GM18861 (cell line): ENCODE measurements at regions not wholly inside any gene's neighbourhood (a gene's known extent, or its start where the extent isn't known, plus 50 kb on each side); places are given as distances from the start of the nearest gene placed in this dataset.

Experiments used
- ATAC-seq: cut with Tn5 transposase; IDR thresholded peaks from one replicate; pipeline ENCODE4 v1.9.1; 2021; ENCODE audit not compliant: unreplicated experiment

DNA sequence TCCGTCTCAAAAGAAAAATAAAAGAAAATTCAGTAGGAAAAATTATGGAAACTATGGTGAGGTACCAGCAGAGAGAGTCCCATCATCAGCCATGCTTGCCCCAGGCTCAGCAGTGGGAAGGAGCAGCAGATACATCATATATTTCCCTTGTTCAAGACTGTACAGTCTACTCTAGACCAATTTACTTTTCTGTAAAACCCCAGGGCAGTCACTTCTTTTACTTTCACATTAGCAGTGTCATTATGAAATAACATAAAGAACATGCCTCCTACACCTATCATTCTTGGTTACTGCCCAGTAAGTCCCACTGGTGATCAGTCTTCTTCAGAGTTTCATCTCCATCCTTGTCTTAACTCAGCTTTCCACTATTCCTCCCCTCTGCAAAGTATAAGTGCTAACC lies 1145.0 kb downstream of the MAT2B start:
- ATAC-seq: no peak

DNA sequence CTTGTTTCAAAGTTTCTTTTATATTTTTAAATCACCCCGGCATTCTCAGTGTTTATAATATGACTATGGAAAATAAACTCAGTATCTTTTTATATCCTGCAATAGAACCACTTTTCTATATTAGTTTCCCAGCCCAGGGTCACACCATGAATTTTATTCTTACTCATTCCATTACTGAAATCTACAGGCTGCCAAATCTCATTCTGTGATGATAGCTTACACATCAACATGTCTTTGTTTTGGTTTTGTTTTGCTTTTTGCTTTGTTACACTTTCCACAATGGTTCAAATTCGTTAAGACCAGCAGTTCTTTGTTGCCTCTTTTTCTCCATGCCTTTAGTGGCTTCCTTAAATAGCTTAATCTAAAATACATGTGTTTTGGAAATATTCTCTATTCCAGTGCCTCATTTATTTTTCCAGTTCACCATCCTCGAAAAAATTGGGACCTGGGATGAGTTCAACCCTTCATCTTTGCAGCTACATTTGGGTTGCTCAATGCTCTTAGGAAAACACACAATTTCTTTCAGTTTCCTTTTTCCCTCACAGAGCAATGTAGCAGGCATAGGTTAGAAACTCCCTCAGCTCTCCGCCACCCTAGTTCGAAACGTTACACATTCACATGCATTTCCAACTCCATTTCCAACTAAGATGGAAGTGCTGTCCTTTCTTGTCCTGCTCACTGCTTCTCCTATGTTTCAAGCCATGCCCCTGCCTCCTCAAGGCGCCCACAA lies 1146.3 kb downstream of the MAT2B start:
- no peak for ATAC-seq

DNA sequence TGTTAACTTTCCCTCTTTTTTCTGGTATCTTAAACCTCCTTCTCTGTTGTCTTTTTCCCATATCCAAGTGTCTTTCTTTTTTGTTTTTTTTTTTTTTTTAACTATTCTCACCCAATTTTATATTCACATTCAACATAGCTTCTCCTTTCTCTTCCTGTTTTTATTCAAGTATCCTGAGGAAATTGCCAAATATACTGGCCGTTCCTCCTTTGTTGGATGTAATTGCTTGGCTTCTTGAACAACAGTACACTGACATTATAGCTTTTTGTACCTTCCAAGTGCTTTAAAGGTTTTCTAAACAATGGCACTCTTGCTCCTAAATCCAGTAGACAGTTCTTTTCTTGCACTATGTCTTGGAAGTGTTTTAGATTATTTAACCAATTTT lies 1146.8 kb downstream of the MAT2B start:
- no peak for ATAC-seq

DNA sequence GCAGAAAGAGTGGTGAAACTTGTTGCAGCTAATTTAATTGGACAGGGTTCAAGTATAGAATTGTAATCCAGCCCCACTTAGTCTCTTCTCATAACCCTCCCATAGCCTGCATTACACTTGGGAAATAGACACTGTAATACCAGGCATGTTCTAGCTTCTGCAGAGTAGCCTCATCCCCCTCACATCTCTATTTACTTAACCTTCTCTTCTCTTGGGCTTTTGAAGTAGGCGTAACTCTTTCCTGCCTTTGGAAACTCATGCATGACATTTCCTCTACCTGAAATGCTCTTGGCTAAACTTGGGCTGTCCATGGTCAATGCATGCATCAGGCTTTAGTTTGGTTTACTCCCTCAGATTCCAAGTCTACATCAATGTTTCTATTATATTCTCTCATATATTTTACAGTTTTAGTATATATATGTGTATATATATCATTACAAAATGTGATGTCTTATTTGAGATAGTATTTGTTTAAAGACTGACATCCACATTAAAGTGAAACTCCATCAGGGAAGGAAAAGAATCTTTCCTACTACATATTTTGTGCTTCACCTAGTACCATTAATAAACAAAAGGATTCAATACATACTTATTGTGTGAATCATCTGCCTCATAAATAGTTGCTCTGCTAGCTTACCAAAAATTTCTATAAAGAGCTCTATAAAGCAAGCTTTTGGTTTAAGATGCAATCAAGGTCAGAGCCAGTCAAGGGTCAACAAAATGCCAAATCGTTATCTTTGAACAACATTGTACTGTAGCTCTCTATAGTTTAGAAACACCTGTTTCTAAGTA lies 1158.0 kb downstream of the MAT2B start:
- ATAC-seq: no peak

DNA sequence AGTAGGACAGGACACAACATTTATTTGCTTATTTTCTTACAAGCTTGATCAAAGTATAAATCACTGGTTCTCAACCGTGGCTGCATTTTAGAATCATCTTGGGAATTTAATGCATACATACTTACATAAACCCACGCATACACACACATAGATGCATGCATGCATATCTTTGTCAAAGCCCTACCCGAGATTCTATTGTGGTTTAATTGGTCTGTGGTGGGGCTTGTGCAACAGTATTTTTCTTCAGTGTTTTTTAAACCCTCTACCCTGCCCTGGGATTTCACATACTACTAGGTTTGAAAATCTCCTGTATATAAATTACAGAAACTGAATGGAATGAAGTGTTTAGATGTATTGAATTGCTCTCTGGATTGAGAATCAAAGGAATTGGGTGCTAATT lies 1166.2 kb downstream of the MAT2B start:
- ATAC-seq: no peak

DNA sequence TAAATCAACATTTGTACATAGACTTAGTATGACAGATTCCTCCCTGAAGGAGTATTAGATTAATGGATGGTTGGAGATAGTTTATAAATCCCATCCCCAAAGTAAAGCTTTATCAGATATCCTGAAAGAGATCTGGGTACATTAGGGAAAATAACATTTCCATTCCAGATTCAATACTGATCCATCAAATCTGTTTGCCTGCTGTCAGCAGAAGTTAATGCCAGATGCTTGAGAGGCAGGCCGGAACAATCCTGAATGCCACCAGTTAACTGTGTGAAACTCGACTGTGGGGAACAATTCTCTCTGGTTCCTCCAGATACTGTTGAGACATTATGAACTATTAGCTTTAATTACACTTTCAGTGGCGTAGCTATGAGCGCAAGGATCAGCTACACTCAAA lies 1166.8 kb downstream of the MAT2B start:
- ATAC-seq: no peak

DNA sequence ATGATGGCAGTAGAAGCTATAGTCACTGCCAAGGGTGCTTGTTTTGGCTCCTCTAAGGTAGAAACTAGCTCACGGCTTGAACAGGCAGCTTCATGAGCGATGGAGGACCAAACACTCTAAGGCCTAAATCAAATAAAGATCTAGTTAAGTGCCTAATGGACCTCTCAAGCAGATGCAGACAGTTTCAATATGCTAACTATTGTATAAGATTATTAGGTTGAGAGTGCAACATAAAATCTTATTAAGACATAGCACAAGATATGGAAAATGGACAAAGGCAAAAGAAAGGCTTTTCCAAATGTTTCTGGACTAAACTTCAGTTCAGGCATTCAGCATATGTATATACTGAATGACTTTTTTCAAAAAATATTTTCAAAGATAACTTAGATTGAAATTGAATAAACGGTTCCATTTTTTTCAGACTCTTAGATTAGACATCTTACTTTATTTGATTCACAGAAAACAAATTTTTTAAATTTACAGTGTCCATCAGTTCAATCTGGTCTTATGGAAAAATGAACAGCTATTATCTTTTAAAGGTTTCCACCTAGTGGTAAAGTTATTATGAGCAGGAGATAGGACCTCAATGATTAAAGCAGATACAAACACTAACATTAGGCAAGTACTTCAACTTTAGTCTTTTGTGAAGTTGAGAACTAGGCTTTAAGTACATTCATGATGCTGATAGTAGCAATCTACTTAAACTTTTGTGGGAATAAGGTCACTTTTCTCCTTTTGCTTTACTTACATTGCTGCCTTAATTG lies 1167.7 kb downstream of the MAT2B start:
- peak; percentile 70 for ATAC-seq

DNA sequence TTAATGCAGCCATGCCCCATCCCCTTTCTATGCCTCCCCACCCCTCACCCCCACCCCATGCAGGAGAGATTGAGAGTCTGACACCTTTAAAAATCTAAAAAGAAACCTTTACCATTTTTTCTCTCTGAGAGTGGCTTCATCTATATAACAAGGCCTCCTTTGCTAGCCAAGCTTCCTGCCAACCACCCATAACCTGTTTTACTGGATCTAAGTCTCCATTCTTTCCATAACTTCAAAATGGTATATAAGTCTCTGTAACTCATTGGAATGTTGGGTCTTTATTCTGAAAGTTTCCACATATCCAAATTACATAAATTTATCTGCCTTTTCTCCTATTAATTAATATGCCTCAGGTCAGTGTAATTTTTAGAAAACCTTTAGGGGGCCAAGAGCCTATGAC lies 1174.0 kb downstream of the MAT2B start:
- no peak for ATAC-seq

DNA sequence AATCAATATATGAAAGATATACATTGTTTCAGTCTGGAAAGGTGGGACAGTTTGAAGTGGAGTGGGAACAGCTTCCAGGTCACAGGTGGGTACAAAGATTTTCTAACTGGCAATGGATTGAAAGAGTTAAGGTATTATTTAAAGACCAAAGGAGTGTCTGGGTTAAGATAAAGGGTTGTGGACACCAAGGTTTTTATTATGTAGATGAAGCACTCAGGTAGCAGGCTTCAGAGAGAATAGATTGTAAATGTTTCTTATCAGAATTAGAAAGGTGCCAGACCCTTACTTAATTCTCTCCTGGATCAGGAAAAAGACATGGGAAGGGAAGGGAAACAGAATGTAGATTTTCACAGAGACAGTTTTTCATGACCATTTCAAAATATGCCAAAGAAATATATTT lies 1174.8 kb downstream of the MAT2B start:
- no peak for ATAC-seq

DNA sequence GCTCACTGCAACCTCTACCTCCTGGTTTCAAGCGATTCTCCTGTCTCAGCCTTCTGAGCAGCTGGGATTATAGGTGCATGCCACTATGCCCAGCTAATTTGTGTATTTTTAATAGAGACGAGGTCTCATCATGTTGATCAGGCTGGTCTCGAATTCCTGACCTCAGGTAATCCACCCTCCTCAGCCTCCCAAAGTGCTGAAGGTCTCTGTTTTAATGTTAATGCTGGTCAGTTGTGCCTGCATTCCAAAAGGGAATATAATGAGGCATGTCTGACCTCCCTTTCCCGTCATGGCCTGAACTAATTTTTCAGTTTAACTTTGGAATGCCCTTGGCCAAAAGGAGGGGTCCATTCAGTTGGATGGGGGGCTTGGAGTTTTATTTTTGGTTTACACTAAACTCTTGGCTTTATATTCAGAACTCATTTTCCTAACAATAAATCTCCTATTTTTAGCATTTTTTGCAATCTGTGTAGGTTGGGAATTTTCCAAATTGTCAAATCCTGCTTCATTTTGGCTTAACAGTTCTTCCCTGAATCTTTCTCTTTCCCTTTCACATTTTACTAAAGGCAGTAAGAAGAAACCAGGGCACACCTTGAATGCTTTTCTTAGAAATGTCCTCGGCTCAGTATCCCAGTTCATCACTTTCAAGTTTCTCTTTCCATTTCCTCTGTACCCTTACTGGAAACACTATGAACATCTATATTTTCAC lies 1175.5 kb downstream of the MAT2B start:
- no peak for ATAC-seq

DNA sequence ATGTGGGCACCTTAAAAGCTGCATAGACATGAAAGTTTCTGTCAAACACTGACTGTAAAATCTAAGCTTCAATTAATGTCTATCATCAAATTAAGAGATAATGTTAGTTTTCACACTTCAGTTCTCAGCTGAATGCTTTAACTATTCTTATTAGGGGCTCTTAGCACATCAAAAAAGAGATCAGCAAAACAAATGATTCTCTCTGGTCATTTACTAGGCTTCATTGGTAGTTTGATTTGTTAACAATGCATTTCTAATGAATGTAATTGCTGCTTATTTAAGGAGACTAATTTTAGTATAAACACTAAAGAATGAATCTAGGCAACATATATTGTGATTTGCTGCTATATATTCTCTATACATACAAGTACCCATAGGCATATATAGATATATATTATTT lies 1182.0 kb downstream of the MAT2B start:
- no peak for ATAC-seq

DNA sequence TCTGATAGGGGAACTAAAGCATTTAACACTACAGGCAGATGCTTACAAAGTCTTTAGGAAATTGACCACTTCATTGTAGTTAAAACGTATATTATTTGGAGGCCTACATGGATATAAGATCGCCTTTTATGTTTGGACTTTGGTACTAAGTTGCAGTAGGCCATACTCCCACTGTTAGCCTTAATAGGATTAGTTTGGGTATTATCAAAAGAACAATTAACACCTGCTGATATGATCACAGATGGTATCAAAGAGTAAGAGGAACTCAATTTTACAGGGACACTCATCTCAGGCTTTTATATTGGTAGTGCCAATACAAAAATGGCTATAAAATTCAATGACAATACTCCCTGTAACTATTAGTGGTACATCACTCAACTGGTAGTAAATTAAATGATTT lies 1183.0 kb downstream of the MAT2B start:
- no peak for ATAC-seq

DNA sequence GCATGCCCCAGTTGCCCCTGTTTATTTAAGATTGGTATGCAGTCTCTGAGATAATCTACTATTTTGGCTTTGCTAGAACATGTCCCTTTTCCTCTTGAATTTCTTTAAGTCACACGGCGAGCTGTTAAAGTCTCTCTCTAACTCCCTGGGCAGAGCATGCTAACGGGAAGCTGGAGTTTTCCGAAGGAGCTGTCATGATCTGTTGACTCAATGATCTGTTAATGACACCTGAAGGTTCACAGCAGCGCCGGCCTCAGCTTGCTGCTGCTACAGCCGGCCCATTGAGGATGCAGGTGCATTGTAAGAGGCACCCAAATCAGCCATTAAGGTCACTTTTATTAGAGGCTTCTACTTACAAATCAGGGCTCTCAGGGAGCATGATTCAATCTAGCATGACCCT lies 1203.4 kb downstream of the MAT2B start:
- ATAC-seq: no peak

DNA sequence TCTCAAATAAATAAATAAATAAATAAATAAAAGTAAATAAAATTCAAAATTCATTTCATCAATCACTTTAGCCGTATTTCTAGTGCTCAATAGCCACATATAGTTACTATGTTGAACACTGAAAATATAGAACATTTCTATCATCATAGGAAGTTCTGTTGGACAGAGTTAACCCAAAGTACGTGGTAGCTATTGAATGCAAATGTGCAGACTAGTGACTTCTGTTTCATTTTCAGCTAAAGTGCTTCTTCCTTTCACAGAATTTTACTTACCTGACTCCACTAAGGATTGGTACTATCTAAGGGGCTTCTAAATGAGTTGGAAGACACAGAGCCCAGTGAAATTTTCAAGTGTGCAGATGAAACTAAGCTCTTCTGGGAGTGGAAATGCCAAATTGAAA lies 1208.3 kb downstream of the MAT2B start:
- ATAC-seq: no peak

DNA sequence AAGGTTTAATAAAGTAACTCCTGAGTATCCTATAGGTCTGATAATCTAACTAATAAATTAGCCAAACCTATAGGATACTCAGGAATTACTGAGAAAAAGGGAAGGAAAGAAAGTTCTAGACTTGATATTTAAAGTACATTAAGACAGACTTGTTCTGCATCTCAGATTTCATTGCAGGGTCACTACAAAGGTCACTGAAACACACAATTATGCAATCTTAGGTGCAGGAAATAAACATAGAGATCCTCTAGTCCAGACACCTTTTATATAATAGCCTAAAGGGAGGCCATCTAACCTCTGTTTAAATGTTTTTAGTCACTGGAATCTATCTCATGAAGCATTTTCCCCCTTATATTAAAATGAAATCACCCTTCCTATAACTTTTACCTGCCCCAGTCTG lies 1215.7 kb downstream of the MAT2B start:
- ATAC-seq: no peak

DNA sequence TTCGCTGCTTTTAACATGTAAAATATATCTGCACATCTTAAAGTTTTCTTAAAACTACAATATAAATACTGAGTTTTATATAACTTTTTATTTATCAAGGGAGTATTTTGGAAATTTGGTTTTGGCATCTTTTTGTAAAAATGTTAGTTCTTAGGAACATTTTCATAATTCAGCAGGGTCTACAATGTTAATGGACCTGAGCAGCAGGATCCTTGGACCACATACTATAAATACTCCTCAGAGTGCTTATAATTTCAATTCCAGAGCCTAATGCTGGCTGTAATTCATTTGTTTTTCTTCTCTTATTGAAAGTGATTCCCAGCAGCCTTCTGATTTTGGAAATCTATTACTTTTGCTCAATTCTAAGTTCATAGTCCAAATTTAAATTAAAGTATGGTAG lies 1216.2 kb downstream of the MAT2B start:
- no peak for ATAC-seq

DNA sequence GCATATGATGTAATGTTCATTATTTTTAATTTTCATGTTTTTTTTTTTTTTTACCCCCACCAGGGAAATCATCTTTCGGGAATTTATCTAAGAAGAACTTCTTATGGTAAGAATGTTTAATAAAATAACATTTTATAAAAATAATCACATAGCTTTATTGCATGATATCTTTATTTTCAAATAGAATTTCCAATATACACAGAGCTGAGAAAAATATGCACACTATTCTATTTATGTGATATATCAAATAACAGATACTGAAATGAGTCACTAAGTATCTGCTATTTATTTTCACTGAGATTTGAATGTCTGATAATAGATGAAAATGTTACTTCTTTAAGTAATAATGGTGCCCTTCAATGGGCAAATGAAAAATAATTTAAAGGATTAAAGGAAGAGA lies 1217.3 kb downstream of the MAT2B start:
- ATAC-seq: no peak

DNA sequence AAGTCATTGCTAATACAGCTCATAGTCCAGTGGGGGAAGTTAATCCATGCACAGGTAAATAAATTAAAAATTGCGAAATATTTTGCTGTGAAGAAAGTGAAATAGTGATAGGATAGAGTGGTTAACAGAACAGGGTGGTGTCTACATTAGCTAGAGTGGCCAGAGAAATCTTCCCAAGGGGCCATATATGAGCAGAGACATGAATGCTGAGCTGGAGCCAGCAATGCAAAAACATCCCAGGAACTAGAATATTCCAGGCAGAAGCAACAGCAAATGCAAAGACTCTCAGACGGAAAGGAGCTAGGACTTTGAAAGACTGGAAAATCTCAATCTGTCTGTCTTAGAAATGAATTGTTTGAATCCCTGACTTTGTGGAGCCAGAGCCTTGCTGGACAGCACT lies 1221.6 kb downstream of the MAT2B start:
- ATAC-seq: no peak

DNA sequence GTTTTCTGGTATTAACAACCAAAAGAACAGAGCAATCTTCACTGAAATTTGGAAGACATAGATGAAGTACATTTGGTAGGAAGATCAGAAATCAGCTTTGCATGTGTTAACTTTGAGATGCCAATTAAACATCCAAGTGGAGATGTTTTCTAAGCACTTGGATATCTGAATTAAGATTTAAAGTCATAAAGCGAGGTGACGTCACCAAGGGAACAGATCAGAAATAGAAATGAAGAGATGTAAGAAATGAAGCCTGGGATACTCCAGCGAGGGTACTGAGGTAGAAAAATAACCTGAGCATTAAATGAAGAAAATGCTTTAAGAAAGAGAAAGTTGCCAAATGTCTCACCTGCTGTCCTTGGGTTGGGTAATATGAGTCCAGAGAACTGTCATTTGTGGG lies 1223.3 kb downstream of the MAT2B start:
- ATAC-seq: no peak

DNA sequence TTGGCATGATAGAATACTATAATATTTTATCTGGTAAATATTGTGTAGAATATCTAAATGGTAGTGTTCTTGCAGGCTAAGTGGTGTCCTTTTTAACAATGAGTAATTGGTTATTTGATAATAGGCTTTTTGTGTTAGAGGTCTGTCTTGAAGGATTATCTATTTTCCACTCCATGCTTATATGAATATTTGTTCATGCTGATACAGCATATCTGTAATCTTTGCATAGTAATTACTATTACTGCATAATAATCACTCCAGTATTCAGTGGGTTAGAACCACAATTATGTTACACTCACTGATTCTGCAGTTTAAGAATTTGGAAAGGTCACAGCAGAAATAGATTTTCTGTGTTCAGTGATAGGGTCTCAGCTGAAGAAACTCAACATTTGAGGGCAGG lies 1229.9 kb downstream of the MAT2B start:
- no peak for ATAC-seq

DNA sequence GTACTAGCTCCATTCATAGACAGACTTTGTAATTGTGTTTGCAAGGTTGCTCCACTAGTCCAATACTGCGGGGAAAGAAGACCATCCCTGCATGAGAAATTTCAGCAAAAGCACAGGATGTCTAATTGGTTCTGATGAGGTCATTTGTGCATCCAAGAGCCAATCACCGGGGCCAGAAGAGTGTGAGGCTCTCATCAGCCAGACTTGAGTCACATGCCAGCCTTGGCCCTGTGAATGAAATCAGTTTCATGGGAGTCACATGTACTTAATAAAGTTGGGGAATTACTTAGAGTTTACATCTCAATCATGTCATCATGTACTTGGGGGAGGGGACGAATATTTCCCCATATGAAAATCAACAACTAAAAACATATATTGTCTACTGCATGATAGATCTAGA lies 1236.0 kb downstream of the MAT2B start:
- peak; percentile 21 for ATAC-seq
